ENCODE measurements at regions not wholly inside any gene's neighbourhood (a gene's known extent, or its start where the extent isn't known, plus 50 kb on each side); places are given as distances from the start of the nearest gene placed in this dataset.

- no peak for DNase-seq (ENCODE audit: extremely low read depth, low read depth)
Measured at GRCh38 chr10:123516291-123516690, 149.9 kb upstream of the GPR26 start.

GRCh38 chr10:123517426-123517825 lies 148.7 kb upstream of the GPR26 start:
- no peak for DNase-seq (ENCODE audit: extremely low read depth, low read depth)

- DNase-seq (ENCODE audit: extremely low read depth, low read depth): no peak
Measured at GRCh38 chr10:123517901-123518300, 148.3 kb upstream of the GPR26 start.

GRCh38 chr10:123518765-123519164 lies 147.4 kb upstream of the GPR26 start:
- DNase-seq (ENCODE audit: extremely low read depth, low read depth): no peak

- DNase-seq (ENCODE audit: extremely low read depth, low read depth): no peak
Measured at GRCh38 chr10:123519861-123520260, 146.3 kb upstream of the GPR26 start.

GRCh38 chr10:123521076-123521475 lies 145.1 kb upstream of the GPR26 start:
- no peak for DNase-seq (ENCODE audit: extremely low read depth, low read depth)

- no peak for DNase-seq (ENCODE audit: extremely low read depth, low read depth)
Measured at GRCh38 chr10:123521556-123521955, 144.6 kb upstream of the GPR26 start.

GRCh38 chr10:123522702-123523312 lies 143.3 kb upstream of the GPR26 start:
- DNase-seq (ENCODE audit: extremely low read depth, low read depth): no peak

GRCh38 chr10:123523833-123524232 lies 142.3 kb upstream of the GPR26 start:
- no peak for DNase-seq (ENCODE audit: extremely low read depth, low read depth)

- no peak for DNase-seq (ENCODE audit: extremely low read depth, low read depth)
Measured at GRCh38 chr10:123526356-123527064, 139.6 kb upstream of the GPR26 start.

GRCh38 chr10:123527151-123527550 lies 139.0 kb upstream of the GPR26 start:
- no peak for DNase-seq (ENCODE audit: extremely low read depth, low read depth)

- no peak for DNase-seq (ENCODE audit: extremely low read depth, low read depth)
Measured at GRCh38 chr10:123529146-123529760, 136.9 kb upstream of the GPR26 start.

GRCh38 chr10:123530166-123530870 lies 135.8 kb upstream of the GPR26 start:
- no peak for DNase-seq (ENCODE audit: extremely low read depth, low read depth)

- no peak for DNase-seq (ENCODE audit: extremely low read depth, low read depth)
Measured at GRCh38 chr10:123535386-123535785, 130.8 kb upstream of the GPR26 start.

GRCh38 chr10:123536176-123536845 lies 129.8 kb upstream of the GPR26 start:
- DNase-seq (ENCODE audit: extremely low read depth, low read depth): no peak

- no peak for DNase-seq (ENCODE audit: extremely low read depth, low read depth)
Measured at GRCh38 chr10:123537188-123537961, 128.8 kb upstream of the GPR26 start.

GRCh38 chr10:123538401-123539320 lies 127.5 kb upstream of the GPR26 start:
- DNase-seq (ENCODE audit: extremely low read depth, low read depth): no peak

- no peak for DNase-seq (ENCODE audit: extremely low read depth, low read depth)
Measured at GRCh38 chr10:123544986-123545385, 121.2 kb upstream of the GPR26 start.

GRCh38 chr10:123548770-123549169 lies 117.4 kb upstream of the GPR26 start:
- no peak for DNase-seq (ENCODE audit: extremely low read depth, low read depth)

Measured in NCI-H460 (cell line).